IPS DF 6.9 (cell line): ENCODE measurements at regions not wholly inside any gene's neighbourhood (a gene's known extent, or its start where the extent isn't known, plus 50 kb on each side); places are given as distances from the start of the nearest gene placed in this dataset.
"Not testable (repeated sequence)": the region's sequence is repeated elsewhere in the genome, so short reads cannot be mapped to it uniquely, and the experiment has no call there.

Source experiments
- DNase-seq: peaks from one replicate; pipeline ENCODE4 v3.0.0-alpha.2; 2013; ENCODE audit warnings: low read depth, low spot score
- H3K27ac ChIP-seq: one replicate; pipeline ENCODE4 v1.5.1; 2013; ENCODE audit warnings: low read length, control low read depth
- H3K27me3 ChIP-seq: 2 replicates; pipeline ENCODE4 v1.6.1; 2013; ENCODE audit warnings: mild to moderate bottlenecking, low read length; ENCODE audit not compliant: control insufficient read depth, insufficient read depth
- H3K36me3 ChIP-seq: 2 replicates; pipeline ENCODE4 v1.6.1; 2013; ENCODE audit warnings: low read length; ENCODE audit not compliant: control insufficient read depth, insufficient read depth
- H3K4me1 ChIP-seq: 2 replicates; pipeline ENCODE4 v1.6.1; 2013; ENCODE audit warnings: low read length; ENCODE audit not compliant: control insufficient read depth, insufficient read depth
- H3K4me3 ChIP-seq: 2 replicates; pipeline ENCODE4 v1.5.1; 2013; ENCODE audit warnings: mild to moderate bottlenecking, low read length
- H3K9me3 ChIP-seq: 2 replicates; pipeline ENCODE4 v1.6.1; 2013; ENCODE audit warnings: low read length, inconsistent platforms; ENCODE audit not compliant: control insufficient read depth, insufficient read depth
- WGBS: extraction: QIAGEN DNeasy Blood & Tissue Kit; methylation state at CpG from one replicate; pipeline ENCODE4 v1.1.7; 2013; ENCODE audit warnings: mixed read lengths, missing lambda C conversion rate; ENCODE audit not compliant: insufficient read length, insufficient coverage; 5-methylcytosine and 5-hydroxymethylcytosine counted together

GRCh38 chr17:5895276-5895675 is 174.9 kb upstream of the WSCD1 start:
- Histone ChIP-seq H3K4me3 (no peak overlapping the region), H3K36me3 (no peaks in the 10 kb centered on the region), H3K9me3 (no peaks in the 10 kb centered on the region), H3K27ac (no peak overlapping the region), H3K4me1 (peaks cover 6% of the 10 kb centered on the region; the same call in 1 of the 2 replicates), H3K27me3 (no peaks in the 10 kb centered on the region)
- WGBS: no CpG with 5 or more reads among the region's 6 CpGs
- DNase-seq: no peak

GRCh38 chr17:5896215-5896614 is 174.0 kb upstream of the WSCD1 start:
- no peak overlapping the region for H3K4me3 ChIP-seq
- no peak for DNase-seq
- H3K27ac ChIP-seq: no peak overlapping the region
- H3K9me3 ChIP-seq: no peaks in the 10 kb centered on the region
- H3K36me3 ChIP-seq: no peaks in the 10 kb centered on the region
- H3K27me3 ChIP-seq: no peaks in the 10 kb centered on the region
- WGBS: no CpG with 5 or more reads among the region's 5 CpGs
- H3K4me1 ChIP-seq: peaks cover 6% of the 10 kb centered on the region; the same call in 1 of the 2 replicates

DNA sequence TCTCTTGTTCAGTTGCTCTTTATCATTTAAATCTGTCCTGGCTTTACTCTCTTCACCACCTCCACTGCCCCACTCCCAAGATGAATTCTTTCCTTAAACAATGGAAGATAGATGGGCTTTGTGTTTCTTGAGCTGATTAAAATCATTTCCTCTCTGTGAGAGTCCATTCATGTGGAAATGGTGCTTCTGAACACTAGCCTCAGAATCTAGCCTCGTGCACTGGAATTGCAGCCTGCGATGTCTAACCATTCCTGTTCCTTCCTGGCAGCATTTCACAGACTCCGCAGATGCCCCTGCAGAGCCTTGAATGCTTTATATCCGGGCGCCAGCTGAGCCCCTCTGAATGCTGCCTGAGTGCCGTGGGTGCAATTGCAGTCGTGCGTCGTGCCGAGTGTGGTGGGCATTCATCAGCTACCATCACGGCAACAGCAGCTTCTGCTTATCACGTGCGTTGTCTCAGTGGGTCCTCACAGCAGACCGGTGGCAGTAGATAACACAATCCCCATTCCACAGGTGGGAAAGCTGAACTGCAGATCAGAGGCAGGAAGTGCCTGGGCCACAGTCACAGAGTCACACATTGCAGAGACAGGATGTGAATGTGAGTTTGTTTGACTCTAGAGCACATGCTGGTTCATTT is 172.8 kb upstream of the WSCD1 start:
- Histone ChIP-seq H3K9me3 (no peaks in the 10 kb centered on the region), H3K4me1 (peaks cover 6% of the 10 kb centered on the region; the same call in 1 of the 2 replicates), H3K36me3 (no peaks in the 10 kb centered on the region), H3K27me3 (no peaks in the 10 kb centered on the region), H3K27ac (peak overlapping the region; percentile 1), H3K4me3 (no peak overlapping the region)
- DNase-seq: peak; percentile 39
- no CpG with 5 or more reads among the region's 14 CpGs for WGBS

DNA sequence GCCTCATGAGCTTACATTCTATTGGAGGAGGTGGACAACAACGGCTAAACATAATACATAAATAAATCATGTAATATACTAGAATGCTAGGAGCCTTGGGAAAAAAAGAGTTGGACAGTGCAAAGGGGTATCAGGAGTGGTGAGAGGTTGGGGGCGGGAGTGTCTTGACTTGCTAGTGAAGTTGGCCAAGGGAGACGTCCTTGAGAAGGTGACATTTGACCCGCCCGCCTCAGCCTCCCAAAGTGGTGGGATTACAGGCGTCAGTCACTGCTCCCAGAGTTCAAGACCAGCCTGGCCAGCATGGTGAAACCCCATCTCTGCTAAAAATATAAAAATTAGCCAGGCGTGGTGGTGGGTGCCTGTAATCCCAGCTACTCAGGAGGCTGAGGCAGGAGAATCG is 172.2 kb upstream of the WSCD1 start:
- DNase-seq, H3K4me1 ChIP-seq, H3K36me3 ChIP-seq, H3K9me3 ChIP-seq, H3K4me3 ChIP-seq, H3K27ac ChIP-seq, H3K27me3 ChIP-seq: not testable (repeated sequence)
- no CpG with 5 or more reads among the region's 8 CpGs for WGBS

- H3K36me3 ChIP-seq: no peaks in the 10 kb centered on the region
- H3K4me1 ChIP-seq: peaks cover 6% of the 10 kb centered on the region; the same call in 1 of the 2 replicates
- no peak overlapping the region for H3K4me3 ChIP-seq
- no CpG with 5 or more reads among the region's 8 CpGs for WGBS
- H3K9me3 ChIP-seq: no peaks in the 10 kb centered on the region
- no peak for DNase-seq
- no peak overlapping the region for H3K27ac ChIP-seq
- no peaks in the 10 kb centered on the region for H3K27me3 ChIP-seq
Observed at GRCh38 chr17:5898406-5898805, 171.8 kb upstream of the WSCD1 start.

DNA sequence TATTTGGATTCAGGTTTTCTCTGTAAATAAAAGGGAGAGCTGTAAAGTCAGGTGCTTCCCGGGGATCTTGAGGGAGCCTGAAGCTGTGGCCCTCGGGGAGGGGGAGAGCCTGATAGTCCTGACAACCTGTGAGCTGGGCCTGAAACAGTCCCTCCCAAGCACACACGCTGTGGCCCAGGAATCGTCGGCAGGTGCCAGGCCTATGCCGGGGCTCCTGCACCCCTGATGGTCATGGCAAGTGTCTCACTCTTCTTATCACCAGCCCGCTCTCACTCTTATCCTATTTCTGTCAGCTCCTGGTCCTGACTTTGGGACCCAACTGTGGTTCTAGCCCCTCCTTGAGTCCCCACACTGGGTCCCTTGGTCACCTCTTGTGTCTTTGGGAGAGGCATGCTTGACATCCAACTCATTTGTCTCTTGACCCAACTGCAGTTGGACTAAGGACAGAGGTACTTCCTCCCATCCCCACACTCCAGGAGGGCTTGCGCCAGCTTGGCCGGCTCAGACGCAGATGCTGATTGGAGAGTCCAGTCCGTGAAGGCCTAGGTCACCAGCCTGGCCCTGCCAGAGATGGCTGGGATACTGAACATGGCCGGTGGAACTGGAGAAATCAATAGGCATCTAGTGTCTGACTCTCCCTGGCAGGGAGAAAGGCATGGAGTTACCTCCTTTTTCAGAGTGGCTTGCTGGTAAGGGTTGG is 170.5 kb upstream of the WSCD1 start:
- WGBS: no CpG with 5 or more reads among the region's 12 CpGs
- Histone ChIP-seq H3K4me3 (no peak overlapping the region), H3K36me3 (no peaks in the 10 kb centered on the region), H3K27me3 (no peaks in the 10 kb centered on the region), H3K9me3 (no peaks in the 10 kb centered on the region), H3K4me1 (peaks cover 6% of the 10 kb centered on the region; the same call in 1 of the 2 replicates), H3K27ac (no peak overlapping the region)
- no peak for DNase-seq

DNA sequence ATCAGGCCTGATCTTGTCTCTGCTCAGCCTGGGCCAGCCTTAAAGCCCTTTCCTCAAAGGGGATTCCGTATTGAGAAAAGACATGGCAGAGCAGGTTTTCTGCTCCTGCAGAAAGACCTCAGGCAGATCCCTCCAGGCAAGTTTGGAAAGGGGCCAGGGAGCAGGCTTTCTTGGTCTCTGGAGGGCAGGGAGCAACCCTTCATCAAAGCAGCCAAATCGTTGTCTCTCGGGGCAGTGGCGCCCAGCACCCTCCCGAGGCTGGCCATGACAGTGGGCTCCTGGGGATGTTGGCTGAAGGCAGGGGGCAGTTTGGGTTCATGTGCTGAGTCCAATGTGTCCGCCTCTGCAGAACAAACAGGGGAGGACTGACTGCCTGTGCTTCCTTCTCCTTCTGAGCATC is 168.4 kb upstream of the WSCD1 start:
- DNase-seq: no peak
- Histone ChIP-seq H3K4me1 (peaks cover 6% of the 10 kb centered on the region; the same call in 1 of the 2 replicates), H3K27ac (no peak overlapping the region), H3K9me3 (no peaks in the 10 kb centered on the region), H3K27me3 (no peaks in the 10 kb centered on the region), H3K36me3 (no peaks in the 10 kb centered on the region), H3K4me3 (no peak overlapping the region)
- WGBS: no CpG with 5 or more reads among the region's 6 CpGs

DNA sequence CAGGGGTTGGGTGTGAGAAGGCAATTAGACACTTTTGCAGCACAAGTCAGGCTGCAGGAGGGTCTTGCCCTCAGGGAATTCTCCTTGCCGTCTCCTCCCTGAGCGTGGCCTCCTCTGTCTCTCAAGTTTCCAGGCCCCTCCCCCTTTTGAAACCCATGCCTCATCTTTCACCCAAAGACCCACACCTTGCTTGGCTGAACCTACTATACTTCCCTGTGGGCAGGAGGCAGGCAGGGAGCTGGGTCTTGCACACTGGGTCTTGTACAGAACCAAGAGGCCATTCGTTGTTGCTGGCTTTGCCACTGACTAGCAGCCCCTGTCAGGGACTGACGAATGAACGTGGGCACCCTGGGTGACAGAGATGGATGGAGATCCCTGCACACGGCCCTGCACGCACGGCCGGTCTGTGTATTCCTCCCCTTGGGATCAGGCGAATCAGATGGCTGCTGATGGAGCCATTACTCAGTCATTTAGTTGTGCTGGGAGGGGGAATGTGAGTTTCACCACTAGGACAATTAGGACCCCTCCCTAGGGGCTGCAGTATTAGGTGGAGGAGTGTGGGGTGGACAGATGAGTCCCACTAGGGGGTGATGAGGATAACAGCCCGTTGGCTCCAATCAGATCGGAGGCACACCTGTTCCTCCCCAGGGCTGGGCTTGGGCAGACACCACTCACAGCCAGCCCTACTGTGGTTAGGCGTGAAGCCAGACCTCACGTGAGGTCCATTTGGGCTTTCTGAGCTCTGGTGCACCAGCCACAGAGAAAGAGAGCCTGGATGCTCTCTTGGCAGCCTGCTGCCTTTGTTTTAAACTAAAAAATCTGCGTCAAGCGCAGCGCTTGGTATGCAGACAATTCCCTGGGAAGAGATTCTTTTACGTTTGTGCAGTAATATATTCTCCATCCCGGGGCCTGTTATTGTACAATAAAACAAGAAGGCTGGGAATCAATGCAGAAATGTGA is 167.7 kb upstream of the WSCD1 start:
- WGBS: no CpG with 5 or more reads among the region's 19 CpGs
- H3K4me3 ChIP-seq: no peak overlapping the region
- no peaks in the 10 kb centered on the region for H3K36me3 ChIP-seq
- H3K9me3 ChIP-seq: no peaks in the 10 kb centered on the region
- H3K4me1 ChIP-seq: peaks cover 3% of the 10 kb centered on the region; the same call in 1 of the 2 replicates
- no peaks in the 10 kb centered on the region for H3K27me3 ChIP-seq
- no peak overlapping the region for H3K27ac ChIP-seq
- no peak for DNase-seq

DNA sequence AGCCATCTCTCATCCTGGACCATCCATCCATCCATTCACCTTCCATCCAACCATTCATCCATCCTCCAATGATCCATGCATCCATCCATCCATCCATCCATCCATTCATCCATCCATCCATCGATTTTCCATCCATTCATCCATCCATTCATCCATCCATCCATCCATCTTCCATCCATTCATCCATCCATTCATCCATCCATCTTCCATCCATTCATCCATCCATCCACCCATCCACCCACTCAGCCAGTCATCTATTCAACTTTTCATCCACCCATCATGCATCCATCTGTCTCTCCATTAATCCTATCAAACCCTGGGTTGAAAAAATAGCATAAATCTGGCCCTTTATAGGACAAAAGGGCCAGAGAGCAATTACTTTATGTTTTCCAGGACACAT is 158.3 kb upstream of the WSCD1 start:
- no peak for DNase-seq
- no peaks in the 10 kb centered on the region for H3K36me3 ChIP-seq
- no peak overlapping the region for H3K4me3 ChIP-seq
- no peak overlapping the region for H3K27ac ChIP-seq
- WGBS: 100% methylated on average over 1 of the region's 1 CpG
- H3K9me3 ChIP-seq: no peaks in the 10 kb centered on the region
- no peaks in the 10 kb centered on the region for H3K27me3 ChIP-seq
- peaks cover 2% of the 10 kb centered on the region; the same call in 1 of the 2 replicates for H3K4me1 ChIP-seq

DNA sequence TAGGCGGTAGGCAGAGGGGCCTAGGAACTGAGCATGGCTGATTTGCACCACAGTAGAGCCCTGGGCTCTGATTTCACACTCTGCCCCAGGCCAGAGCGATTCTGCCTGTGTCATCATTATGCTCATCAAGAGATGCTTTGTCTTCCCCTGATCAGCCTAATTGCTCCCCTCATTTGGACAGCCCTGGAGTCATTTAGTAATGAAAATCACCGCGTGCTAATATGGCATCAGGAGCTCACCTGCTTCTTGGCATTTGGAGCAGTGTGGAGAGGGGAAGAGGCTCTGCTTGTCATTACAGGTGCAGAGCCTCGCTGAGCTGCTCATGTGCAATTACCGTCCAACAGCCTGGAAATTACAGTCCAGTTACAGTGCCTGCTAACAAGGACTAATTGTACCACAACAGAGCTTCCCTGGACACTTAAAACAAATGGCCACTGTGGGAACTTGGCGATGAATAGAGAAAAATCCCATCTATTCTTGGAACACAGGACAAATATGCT is 157.1 kb upstream of the WSCD1 start:
- Histone ChIP-seq H3K36me3 (no peaks in the 10 kb centered on the region), H3K9me3 (no peaks in the 10 kb centered on the region), H3K27me3 (no peaks in the 10 kb centered on the region), H3K4me3 (no peak overlapping the region), H3K27ac (no peak overlapping the region), H3K4me1 (peaks cover 2% of the 10 kb centered on the region; the same call in 1 of the 2 replicates)
- no peak for DNase-seq
- no CpG with 5 or more reads among the region's 7 CpGs for WGBS
